ENCODE measurements at regions not wholly inside any gene's neighbourhood (a gene's known extent, or its start where the extent isn't known, plus 50 kb on each side); places are given as distances from the start of the nearest gene placed in this dataset.
"Not testable (repeated sequence)": the region's sequence is repeated elsewhere in the genome, so short reads cannot be mapped to it uniquely, and the experiment has no call there.

GRCh38 chr7:149625340-149625946 is 127.8 kb upstream of the ZNF746 start:
- Mint-ChIP-seq H3K4me1 (peaks cover 40% of the 10 kb centered on the region), H3K27me3 (peaks cover 5% of the 10 kb centered on the region), H3K36me3 (ENCODE audit: low read depth) (peaks cover 19% of the 10 kb centered on the region), H3K4me3 (peak overlapping the region; percentile 90), H3K9me3 (no peaks in the 10 kb centered on the region), H3K27ac (peak overlapping the region; percentile 30)
- POLR2A ChIA-PET: interaction anchor here (0.5 to 2.1 kb wide), 6 partner anchors 144 to 1269 kb away, joined by 3 to 7 read pairs (median 5); partner anchors contain the start of genes ZNF425 and ZNF777
- peak; percentile 12 for ATAC-seq (ENCODE audit: low read depth)
- peak; percentile 39 for DNase-seq
- intact Hi-C loops (cut with micrococcal nuclease): loop anchor here (1.0 to 10.0 kb wide), 5 partner anchors 311 to 1459 kb away; partner anchors contain the start of genes AGAP3, CUL1, FASTK and TMUB1
- TF ChIP-seq CTCF (IDR thresholded peaks at IDR 0.05): no peak
- CTCF ChIA-PET: interaction anchor here (0.6 to 2.3 kb wide), 12 partner anchors 13 to 1619 kb away, joined by 3 to 9 read pairs (median 3); partner anchors contain the start of gene ZNF777

GRCh38 chr7:149624419-149625339 is 127.1 kb upstream of the ZNF746 start:
- Mint-ChIP-seq H3K27ac (peak overlapping the region; percentile 80), H3K4me1 (peaks cover 43% of the 10 kb centered on the region), H3K36me3 (ENCODE audit: low read depth) (peaks cover 26% of the 10 kb centered on the region), H3K27me3 (peaks cover 5% of the 10 kb centered on the region), H3K9me3 (no peaks in the 10 kb centered on the region), H3K4me3 (peak overlapping the region; percentile 90)
- POLR2A ChIA-PET: interaction anchor here (0.5 to 2.1 kb wide), 6 partner anchors 164 to 1270 kb away, joined by 3 to 7 read pairs (median 4); partner anchors contain the start of genes ZNF425 and ZNF777
- peak; percentile 95 for DNase-seq
- ATAC-seq (ENCODE audit: low read depth): peak; percentile 92
- CTCF ChIA-PET: interaction anchor here (0.6 to 2.3 kb wide), 9 partner anchors 13 to 1620 kb away, joined by 3 to 9 read pairs (median 3); partner anchors contain the start of gene ZNF777
- intact Hi-C loops (cut with micrococcal nuclease): loop anchor here (1.0 to 10.0 kb wide), 16 partner anchors 24 to 1460 kb away; partner anchors contain the start of genes ABCB8, AGAP3, CUL1 and FASTK
- peak; percentile 87 for TF ChIP-seq CTCF (IDR thresholded peaks at IDR 0.05)

- DNase-seq (no peak), ATAC-seq (ENCODE audit: low read depth) (peak; percentile 8)
- Mint-ChIP-seq H3K27me3 (peaks cover 5% of the 10 kb centered on the region), H3K4me3 (peak overlapping the region; percentile 90), H3K9me3 (no peaks in the 10 kb centered on the region), H3K4me1 (peaks cover 43% of the 10 kb centered on the region), H3K27ac (peak overlapping the region; percentile 68), H3K36me3 (ENCODE audit: low read depth) (peaks cover 33% of the 10 kb centered on the region)
- CTCF ChIA-PET: interaction anchor here (0.9 to 2.3 kb wide), 5 partner anchors 12 to 313 kb away, joined by 3 to 9 read pairs (median 5); partner anchors contain the start of gene ZNF777
- TF ChIP-seq CTCF (IDR thresholded peaks at IDR 0.05): no peak
- intact Hi-C loops (cut with micrococcal nuclease): loop anchor here (1.0 to 10.0 kb wide), 15 partner anchors 24 to 1461 kb away; partner anchors contain the start of genes ABCB8, AGAP3, CUL1 and FASTK
- POLR2A ChIA-PET: interaction anchor here (0.6 to 2.1 kb wide), 8 partner anchors 19 to 1627 kb away, joined by 3 to 7 read pairs (median 3); partner anchors contain the start of genes ZNF425 and ZNF777
Observed at GRCh38 chr7:149624006-149624405, 126.4 kb upstream of the ZNF746 start.

GRCh38 chr7:149623262-149623997 is 125.8 kb upstream of the ZNF746 start:
- H3K27me3 Mint-ChIP-seq; DNase-seq; CTCF ChIA-PET; H3K9me3 Mint-ChIP-seq; ATAC-seq (ENCODE audit: low read depth): not testable (repeated sequence)
- H3K27ac Mint-ChIP-seq: peak overlapping the region; percentile 68
- intact Hi-C loops (cut with micrococcal nuclease): loop anchor here (5.0 to 10.0 kb wide), 6 partner anchors 309 to 1461 kb away; partner anchors contain the start of genes ABCB8, AGAP3, CUL1 and FASTK
- H3K4me1 Mint-ChIP-seq: peaks cover 43% of the 10 kb centered on the region
- peak overlapping the region; percentile 90 for H3K4me3 Mint-ChIP-seq
- POLR2A ChIA-PET: interaction anchor here (0.6 to 2.1 kb wide), 6 partner anchors 18 to 1628 kb away, joined by 3 to 7 read pairs (median 3); partner anchors contain the start of gene ZNF777
- peaks cover 38% of the 10 kb centered on the region for H3K36me3 Mint-ChIP-seq (ENCODE audit: low read depth)
